SK-N-DZ (cell line): ENCODE measurements at regions not wholly inside any gene's neighbourhood (a gene's known extent, or its start where the extent isn't known, plus 50 kb on each side); places are given as distances from the start of the nearest gene placed in this dataset.
A peak's percentile ranks its signal among the peaks of the same experiment; 100 is the strongest.

Source experiments
- DNase-seq: peaks from one replicate; pipeline ENCODE4 v3.0.0-alpha.2; 2015; ENCODE audit warnings: low spot score

- DNase-seq: no peak
Measured at GRCh38 chr6:140912686-140913085, 1220.0 kb upstream of the GJE1 start.

DNA sequence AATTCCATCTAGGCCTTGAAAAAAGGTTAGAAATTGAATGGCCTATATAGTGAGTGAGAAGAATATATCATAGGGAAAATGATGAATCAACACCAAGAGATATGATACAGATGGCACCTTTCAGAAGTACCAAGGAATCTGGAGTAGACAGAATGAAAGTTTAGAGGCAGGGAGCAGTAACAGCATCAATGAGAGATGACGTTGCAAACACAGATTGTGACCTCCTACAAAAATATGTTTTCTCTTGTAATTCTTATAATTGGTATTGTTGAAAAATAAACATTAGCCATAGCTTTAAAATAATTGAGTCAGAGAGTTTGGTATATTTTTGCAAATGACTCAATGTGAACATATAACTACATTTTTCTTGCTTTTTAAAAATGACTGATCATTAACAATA is 1223.1 kb upstream of the GJE1 start:
- no peak for DNase-seq

- DNase-seq: no peak
Measured at GRCh38 chr6:140909156-140909555, 1223.6 kb upstream of the GJE1 start.

- DNase-seq: no peak
Measured at GRCh38 chr6:140908505-140908904, 1224.2 kb upstream of the GJE1 start.

GRCh38 chr6:140907235-140907634 is 1225.5 kb upstream of the GJE1 start:
- no peak for DNase-seq

GRCh38 chr6:140905724-140906123 is 1227.0 kb upstream of the GJE1 start:
- no peak for DNase-seq

DNA sequence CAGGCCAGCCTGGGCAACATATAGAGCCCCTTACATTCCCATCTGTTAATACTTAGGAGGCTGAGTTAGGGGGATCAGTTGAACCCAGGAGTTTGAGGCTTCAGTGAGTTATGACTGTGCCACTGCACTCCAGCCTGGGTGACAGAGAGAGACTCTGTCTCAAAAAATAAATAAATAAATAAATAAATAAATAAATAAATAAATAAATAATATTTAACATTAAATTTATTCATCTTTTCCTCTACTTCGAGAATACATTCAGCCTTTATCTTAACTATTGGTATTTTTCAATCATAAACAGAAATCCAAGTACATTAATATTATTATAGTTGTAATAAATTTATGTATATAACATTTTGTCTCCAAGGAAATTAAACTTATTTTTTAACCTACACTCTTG is 1227.7 kb upstream of the GJE1 start:
- DNase-seq: no peak

GRCh38 chr6:140897804-140898573 is 1234.7 kb upstream of the GJE1 start:
- DNase-seq: peak; percentile 40

GRCh38 chr6:140897349-140897748 is 1235.4 kb upstream of the GJE1 start:
- no peak for DNase-seq

DNA sequence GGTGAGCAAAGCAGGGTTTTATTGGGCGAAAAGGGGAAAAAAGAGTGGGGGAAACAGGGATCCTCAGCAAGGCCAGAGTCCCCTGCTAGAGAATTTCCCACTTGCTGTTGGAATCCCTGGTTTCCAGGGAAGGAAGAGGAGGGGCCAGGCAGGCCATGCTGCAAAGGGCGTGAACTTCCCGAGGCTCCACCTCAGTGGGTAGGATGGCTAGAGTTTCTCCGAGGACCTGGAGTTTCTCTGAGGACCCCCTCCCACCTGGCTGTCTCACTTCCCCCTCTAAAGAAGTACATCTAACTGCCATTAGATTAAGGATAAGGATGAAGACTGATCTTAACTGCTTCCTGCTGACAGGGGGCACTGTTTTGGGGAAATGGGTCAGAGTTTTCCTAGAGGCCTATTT is 1239.3 kb upstream of the GJE1 start:
- DNase-seq: no peak

DNA sequence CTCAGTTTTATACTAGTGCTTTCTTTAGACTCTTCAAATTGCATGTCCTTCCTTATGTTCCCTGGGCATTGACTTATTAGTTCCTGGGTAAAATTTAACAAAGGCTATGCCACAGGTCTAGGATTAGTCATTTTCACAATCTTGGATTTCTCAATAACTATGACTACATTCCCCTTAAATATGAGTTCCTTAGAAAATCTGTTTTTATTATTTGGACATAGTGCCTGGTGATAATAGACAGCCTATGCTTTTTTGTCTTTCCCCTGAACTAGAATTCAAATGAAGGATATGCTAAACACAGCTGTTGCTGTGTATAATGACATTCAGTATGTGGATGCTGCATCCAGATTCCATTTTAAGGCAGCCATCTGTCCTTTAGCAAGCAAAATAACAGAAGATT is 1252.8 kb upstream of the GJE1 start:
- DNase-seq: no peak

DNA sequence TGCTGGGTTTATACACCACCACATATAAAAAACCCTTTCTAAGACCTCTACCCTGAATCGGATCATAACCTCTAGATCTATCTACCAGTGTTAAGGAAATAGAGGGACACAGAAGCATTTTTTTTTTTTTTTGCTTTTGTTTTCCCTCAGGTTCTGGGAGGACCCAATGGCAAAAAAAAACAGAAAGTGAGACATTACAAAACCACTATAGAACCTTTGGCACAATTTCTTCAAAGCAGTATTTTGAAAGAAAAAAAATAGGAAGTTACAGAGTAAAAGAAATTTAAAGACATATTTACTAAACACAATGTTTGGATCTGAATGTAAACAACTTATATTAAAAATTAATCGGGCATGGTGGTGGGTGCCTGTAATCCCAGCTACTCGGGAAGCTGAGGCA is 1258.7 kb upstream of the GJE1 start:
- no peak for DNase-seq

- DNase-seq: no peak
Measured at GRCh38 chr6:140872885-140873284, 1259.8 kb upstream of the GJE1 start.

- no peak for DNase-seq
Measured at GRCh38 chr6:140871911-140872310, 1260.8 kb upstream of the GJE1 start.

DNA sequence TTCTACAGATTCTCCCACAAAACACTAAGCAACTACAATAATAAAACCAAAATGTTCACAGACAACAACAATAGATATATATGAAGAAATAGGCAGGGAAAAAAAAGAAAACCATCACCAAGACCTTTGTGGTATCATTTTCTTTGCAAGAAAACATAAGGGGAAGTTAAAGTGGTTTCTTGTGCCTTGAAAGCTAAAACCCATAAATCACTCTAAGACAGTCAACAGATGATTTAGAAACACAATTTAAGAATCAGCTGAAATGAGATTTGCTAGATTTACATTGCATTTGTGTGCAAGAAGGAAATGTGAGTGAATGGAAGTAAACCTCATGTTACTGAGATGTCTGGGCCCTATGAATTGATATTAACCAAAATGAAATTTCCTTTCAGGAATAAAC is 1265.4 kb upstream of the GJE1 start:
- no peak for DNase-seq

DNA sequence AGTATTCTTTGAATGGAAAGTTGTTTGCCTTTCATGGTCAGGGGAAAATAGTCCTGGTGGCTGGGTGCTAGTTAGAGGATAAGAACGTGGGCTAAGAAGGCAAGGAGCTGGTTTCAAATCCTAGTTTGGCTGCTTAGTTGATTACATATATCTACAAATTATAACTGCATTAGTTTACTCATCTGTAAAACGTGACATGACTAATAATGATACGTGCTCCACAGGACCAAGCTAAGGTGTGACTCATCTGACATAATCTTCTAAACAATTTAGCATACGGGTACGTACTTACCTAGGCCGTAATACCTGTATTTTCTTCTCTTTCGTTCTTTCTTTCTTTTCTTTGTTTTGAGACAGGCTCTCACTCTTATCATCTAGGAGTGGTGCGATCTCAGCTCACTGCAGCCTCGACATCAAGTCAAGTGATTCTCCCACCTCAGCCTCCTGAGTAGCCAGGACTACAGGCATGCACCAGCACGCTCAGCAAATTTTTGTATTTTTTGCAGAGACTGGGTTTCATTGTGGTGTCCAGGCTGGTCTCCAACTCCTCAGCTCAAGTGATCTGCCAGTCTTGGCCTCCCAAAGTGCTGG is 1274.2 kb upstream of the GJE1 start:
- DNase-seq: no peak

GRCh38 chr6:140857739-140858380 is 1274.9 kb upstream of the GJE1 start:
- no peak for DNase-seq

GRCh38 chr6:140855520-140855919 is 1277.2 kb upstream of the GJE1 start:
- no peak for DNase-seq

DNA sequence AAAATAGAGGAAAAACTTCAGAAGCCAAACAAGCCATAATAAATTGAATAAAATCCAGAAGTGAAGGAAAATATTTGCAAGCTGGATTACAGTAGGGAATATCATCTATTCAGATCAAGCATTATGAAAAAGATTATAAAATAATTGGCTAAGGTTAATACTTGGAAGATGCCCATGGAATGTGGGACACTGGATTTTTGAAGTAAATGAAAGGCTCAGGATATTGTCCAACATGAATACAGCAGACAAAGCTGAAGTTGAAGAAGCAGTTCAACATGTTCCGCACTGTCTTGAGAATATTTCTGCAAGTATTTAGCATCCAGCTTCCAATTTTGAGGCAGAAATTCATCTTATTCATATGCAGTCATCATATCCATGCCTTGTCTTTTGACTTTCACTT is 1278.4 kb upstream of the GJE1 start:
- DNase-seq: no peak

DNA sequence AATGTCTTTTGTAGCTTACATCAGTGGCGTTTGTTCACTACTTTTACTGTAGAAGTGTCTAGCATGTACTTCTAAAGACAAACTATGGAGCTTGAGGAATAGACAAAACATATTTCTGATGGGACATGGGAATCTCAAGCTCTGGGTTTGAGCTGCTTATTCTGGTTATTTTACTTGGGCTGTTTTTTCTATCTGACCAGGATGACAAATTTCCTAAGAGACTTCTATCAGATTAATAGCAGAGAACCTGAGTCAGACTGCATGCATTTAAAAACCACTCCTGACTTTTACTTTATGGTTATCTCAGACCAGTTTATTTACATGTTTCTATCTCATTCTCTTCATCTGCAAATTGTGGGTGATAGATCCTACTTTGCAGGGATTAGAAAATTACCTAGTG is 1282.3 kb upstream of the GJE1 start:
- no peak for DNase-seq

DNA sequence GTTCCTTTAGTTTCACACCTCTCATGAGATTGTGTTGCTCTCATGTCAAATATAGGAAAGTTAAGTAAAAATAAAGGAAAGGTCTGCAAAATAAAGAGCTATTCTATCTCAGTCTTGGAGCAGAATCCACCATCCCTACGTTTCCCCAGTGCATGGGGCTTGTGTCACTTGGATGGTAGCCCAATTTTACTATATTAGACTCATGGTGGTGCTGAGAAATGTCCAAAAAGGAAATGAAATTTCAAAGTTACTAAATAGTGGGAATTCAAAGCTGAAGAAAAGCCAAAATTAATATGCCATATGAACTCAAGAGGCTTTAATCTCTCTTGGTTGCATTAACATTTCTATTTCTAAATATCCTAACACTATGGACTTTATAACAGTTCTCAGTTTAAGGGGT is 1283.3 kb upstream of the GJE1 start:
- DNase-seq: no peak

DNA sequence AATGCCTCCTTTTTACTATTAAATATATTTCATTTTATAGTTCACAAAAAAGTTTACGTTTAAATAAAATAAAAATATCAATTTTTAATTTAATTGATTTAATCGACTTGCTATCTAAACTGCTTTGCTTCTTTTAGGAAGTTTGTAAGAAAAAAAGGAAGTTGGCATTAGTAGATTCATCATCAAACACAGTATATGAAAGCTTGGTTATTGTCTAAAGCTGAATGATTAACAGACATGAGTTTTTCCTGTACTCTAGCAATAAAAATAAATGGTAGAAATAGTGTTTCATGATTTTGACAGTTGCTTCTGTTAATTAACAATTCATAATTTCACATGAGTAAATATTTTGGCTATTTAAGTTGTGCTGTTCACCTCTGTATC is 1285.5 kb upstream of the GJE1 start:
- DNase-seq: no peak
